MM.1S (cell line): ENCODE measurements at regions not wholly inside any gene's neighbourhood (a gene's known extent, or its start where the extent isn't known, plus 50 kb on each side); places are given as distances from the start of the nearest gene placed in this dataset.

Source experiments
- DNase-seq: peaks from one replicate; pipeline ENCODE4 v3.0.0-alpha.2; 2015
- H2AFZ ChIP-seq: fragments of 300-600 bp; sonication (generic); 2 replicates; pipeline ENCODE4 v1.6.0; 2016; ENCODE audit warnings: antibody characterized with exemption, low read length
- H3F3A ChIP-seq: fragments of 300-600 bp; sonication (generic); 2 replicates; pipeline ENCODE4 v1.6.1; 2016; ENCODE audit warnings: mild to moderate bottlenecking, antibody characterized with exemption, low read length, moderate library complexity, mixed read lengths; ENCODE audit not compliant: insufficient read depth
- H3K27ac ChIP-seq: fragments of 300-600 bp; sonication (generic); 2 replicates; pipeline ENCODE4 v1.5.1; 2016; ENCODE audit warnings: mild to moderate bottlenecking, low read length
- H3K27me3 ChIP-seq: fragments of 300-600 bp; sonication (generic); replicated peaks from 2 replicates; pipeline ENCODE4 v1.6.0; 2016; ENCODE audit warnings: low read length; ENCODE audit not compliant: insufficient read depth
- H3K36me3 ChIP-seq: fragments of 300-600 bp; sonication (generic); replicated peaks from 2 replicates; pipeline ENCODE4 v1.6.1; 2016; ENCODE audit warnings: mild to moderate bottlenecking, low read length, mixed read lengths; ENCODE audit not compliant: insufficient read depth
- H3K4me1 ChIP-seq: fragments of 300-600 bp; sonication (generic); 2 replicates; pipeline ENCODE4 v1.6.1; 2016; ENCODE audit warnings: low read length, mixed read lengths
- H3K4me2 ChIP-seq: fragments of 300-600 bp; sonication (generic); 2 replicates; pipeline ENCODE4 v1.6.0; 2016; ENCODE audit warnings: low read depth, low read length
- H3K4me3 ChIP-seq: fragments of 300-600 bp; sonication (generic); 2 replicates; pipeline ENCODE4 v1.5.1; 2016; ENCODE audit warnings: low read length, mixed read lengths
- H3K79me2 ChIP-seq: fragments of 300-600 bp; sonication (generic); 2 replicates; pipeline ENCODE4 v1.6.1; 2016; ENCODE audit warnings: mixed run types, low read length, mixed read lengths
- H3K9ac ChIP-seq: fragments of 300-600 bp; sonication (generic); 2 replicates; pipeline ENCODE4 v1.6.1; 2016; ENCODE audit warnings: low read length, mixed read lengths
- H3K9me2 ChIP-seq: fragments of 300-600 bp; sonication (generic); replicated peaks from 2 replicates; pipeline ENCODE4 v1.6.1; 2016; ENCODE audit warnings: mild to moderate bottlenecking, low read length, mixed read lengths; ENCODE audit not compliant: insufficient read depth
- H3K9me3 ChIP-seq: fragments of 300-600 bp; sonication (generic); replicated peaks from 2 replicates; pipeline ENCODE4 v1.6.1; 2016; ENCODE audit warnings: mild to moderate bottlenecking, low read length, mixed read lengths; ENCODE audit not compliant: insufficient read depth
- H4K20me1 ChIP-seq: fragments of 300-600 bp; sonication (generic); 2 replicates; pipeline ENCODE4 v1.6.1; 2016; ENCODE audit warnings: mild to moderate bottlenecking, low read length, moderate library complexity, mixed read lengths; ENCODE audit not compliant: insufficient read depth
- CTCF ChIP-seq: fragments of 300-600 bp; sonication (generic); IDR thresholded peaks from 2 replicates; pipeline ENCODE4 v1.5.1; 2016; ENCODE audit warnings: antibody characterized with exemption, low read length, mixed read lengths
- EZH2 ChIP-seq: fragments of 300-600 bp; sonication (generic); optimal IDR thresholded peaks from 2 replicates; pipeline ENCODE3; 2017; ENCODE audit warnings: low read depth, mild to moderate bottlenecking, antibody characterized with exemption, low read length, mixed read lengths
- EZH2phosphoT487 ChIP-seq: fragments of 300-600 bp; sonication (generic); IDR thresholded peaks from 2 replicates; pipeline ENCODE4 v1.6.1; 2018; ENCODE audit warnings: antibody characterized with exemption, low read length

GRCh38 chr10:78924319-78925003 lies 144.3 kb upstream of the ZMIZ1 start:
- Histone ChIP-seq H3F3A (no peaks in the 10 kb centered on the region), H3K4me1 (no peaks in the 10 kb centered on the region), H3K4me3 (no peak overlapping the region), H3K27me3 (no peaks in the 10 kb centered on the region), H3K4me2 (no peak overlapping the region), H3K9me3 (no peaks in the 10 kb centered on the region), H4K20me1 (no peaks in the 10 kb centered on the region), H3K27ac (no peak overlapping the region), H2AFZ (no peak overlapping the region), H3K9me2 (no peaks in the 10 kb centered on the region), H3K79me2 (no peaks in the 10 kb centered on the region), H3K9ac (no peak overlapping the region), H3K36me3 (no peaks in the 10 kb centered on the region)
- DNase-seq = no peak
- no peak for TF ChIP-seq EZH2phosphoT487
- no peak for TF ChIP-seq CTCF
- no peak for TF ChIP-seq EZH2

- H3K27ac ChIP-seq = no peak overlapping the region
- TF ChIP-seq EZH2phosphoT487 (no peak), EZH2 (no peak), CTCF (no peak)
- no peak for DNase-seq
- H4K20me1 ChIP-seq = no peaks in the 10 kb centered on the region
- no peak overlapping the region for H2AFZ ChIP-seq
- H3K4me2 ChIP-seq = no peak overlapping the region
- no peaks in the 10 kb centered on the region for H3F3A ChIP-seq
- H3K9me2 ChIP-seq = no peaks in the 10 kb centered on the region
- no peaks in the 10 kb centered on the region for H3K9me3 ChIP-seq
- no peaks in the 10 kb centered on the region for H3K36me3 ChIP-seq
- H3K4me3 ChIP-seq = no peak overlapping the region
- H3K27me3 ChIP-seq = no peaks in the 10 kb centered on the region
- no peak overlapping the region for H3K9ac ChIP-seq
- H3K79me2 ChIP-seq = no peaks in the 10 kb centered on the region
- no peaks in the 10 kb centered on the region for H3K4me1 ChIP-seq
Observed at GRCh38 chr10:78925275-78925674, 143.5 kb upstream of the ZMIZ1 start.

- no peak overlapping the region for H2AFZ ChIP-seq
Observed at GRCh38 chr10:78925800-78926319, 142.9 kb upstream of the ZMIZ1 start.

More at GRCh38 chr10:78925800-78926319, 142.9 kb upstream of the ZMIZ1 start:
- Histone ChIP-seq H3K36me3 (no peaks in the 10 kb centered on the region), H3K27me3 (no peaks in the 10 kb centered on the region), H3K9me2 (no peaks in the 10 kb centered on the region), H3K4me1 (no peaks in the 10 kb centered on the region), H3K27ac (no peak overlapping the region), H3K9ac (no peak overlapping the region), H3F3A (no peaks in the 10 kb centered on the region), H3K4me3 (no peak overlapping the region), H3K4me2 (no peak overlapping the region), H4K20me1 (no peaks in the 10 kb centered on the region), H3K9me3 (no peaks in the 10 kb centered on the region), H3K79me2 (no peaks in the 10 kb centered on the region)
- no peak for DNase-seq
- TF ChIP-seq CTCF (no peak), EZH2 (no peak), EZH2phosphoT487 (no peak)
